HEK293 (cell line): ENCODE measurements at regions not wholly inside any gene's neighbourhood (a gene's known extent, or its start where the extent isn't known, plus 50 kb on each side); places are given as distances from the start of the nearest gene placed in this dataset.
"Not testable (repeated sequence)": the region's sequence is repeated elsewhere in the genome, so short reads cannot be mapped to it uniquely, and the experiment has no call there.

Source experiments
- CTCF ChIA-PET: fragments of 350-600 bp; formaldehyde crosslinking; extraction: SDS; loops from one replicate; lab custom pipeline; 2021; ENCODE audit warnings: antibody characterized with exemption; lab: Yijun Ruan, JAX
- POLR2A ChIA-PET: fragments of 300-600 bp; formaldehyde crosslinking; extraction: SDS; loops from one replicate; lab custom pipeline; 2020; ENCODE audit warnings: antibody characterized with exemption, inconsistent platforms; lab: Yijun Ruan, JAX
- H3K27ac ChIP-seq: fragments of 200-500 bp; sonication (Bioruptor generic); 2 replicates; pipeline ENCODE4 v1.5.1; 2014; ENCODE audit warnings: low read depth, low read length, control low read depth, inconsistent platforms; ENCODE audit errors: extremely low read depth
- H3K36me3 ChIP-seq, 2 experiments: fragments of 200-500 bp in 1 of 2; sonication (Bioruptor generic) in 1 of 2; 1 replicate in 1 of 2; 2 replicates in 1 of 2; pipeline ENCODE4 v1.5.1; 2014 to 2017; ENCODE audit warnings: inconsistent platforms in 2 of 2, low read length in 2 of 2; ENCODE audit not compliant: control insufficient read depth in 2 of 2, insufficient read depth in 1 of 2
- H3K4me1 ChIP-seq: fragments of 200-500 bp; sonication (Bioruptor generic); 2 replicates; pipeline ENCODE4 v1.5.1; 2014; ENCODE audit warnings: mild to moderate bottlenecking, low read length, inconsistent platforms; ENCODE audit not compliant: control insufficient read depth, insufficient read depth
- H3K4me3 ChIP-seq: 2 replicates; pipeline ENCODE4 v1.5.1; 2011; ENCODE audit warnings: low read depth, mild to moderate bottlenecking, control low read depth, low read length, moderate library complexity
- H3K9me3 ChIP-seq: fragments of 200-500 bp; sonication (Bioruptor generic); 2 replicates; pipeline ENCODE4 v1.5.1; 2014; ENCODE audit warnings: low read depth, low read length, inconsistent platforms; ENCODE audit not compliant: control insufficient read depth, insufficient read depth
- BCL6B ChIP-seq: fragments of 450-650 bp; formaldehyde crosslinking; IDR thresholded peaks from 2 replicates; pipeline ENCODE4 v1.5.1; 2017; ENCODE audit warnings: missing biosample characterization, missing genetic modification characterization
- GLI4 ChIP-seq: fragments of 450-650 bp; formaldehyde crosslinking; IDR thresholded peaks from 2 replicates; pipeline ENCODE4 v1.5.1; 2016; ENCODE audit warnings: missing biosample characterization, missing genetic modification characterization
- OSR2 ChIP-seq: fragments of 450-650 bp; formaldehyde crosslinking; IDR thresholded peaks from 2 replicates; pipeline ENCODE4 v1.5.1; 2016; ENCODE audit warnings: missing biosample characterization, missing genetic modification characterization
- OVOL3 ChIP-seq: fragments of 450-650 bp; formaldehyde crosslinking; IDR thresholded peaks from 2 replicates; pipeline ENCODE4 v1.5.1; 2016; ENCODE audit warnings: missing biosample characterization, missing genetic modification characterization
- RBAK ChIP-seq: fragments of 450-650 bp; formaldehyde crosslinking; IDR thresholded peaks from 2 replicates; pipeline ENCODE4 v1.5.1; 2016; ENCODE audit warnings: missing biosample characterization, missing genetic modification characterization
- ZBTB7A ChIP-seq: fragments of 450-650 bp; formaldehyde crosslinking; IDR thresholded peaks from 2 replicates; pipeline ENCODE4 v1.5.1; 2016; ENCODE audit warnings: low read depth, missing biosample characterization, missing genetic modification characterization
- ZBTB8A ChIP-seq: fragments of 450-650 bp; formaldehyde crosslinking; IDR thresholded peaks from 2 replicates; pipeline ENCODE4 v1.5.1; 2016; ENCODE audit warnings: missing biosample characterization, missing genetic modification characterization
- ZFP37 ChIP-seq: fragments of 450-650 bp; formaldehyde crosslinking; IDR thresholded peaks from 2 replicates; pipeline ENCODE4 v1.5.1; 2016; ENCODE audit warnings: missing biosample characterization, missing genetic modification characterization
- ZNF19 ChIP-seq: fragments of 450-650 bp; formaldehyde crosslinking; IDR thresholded peaks from 2 replicates; pipeline ENCODE4; 2016; ENCODE audit warnings: missing biosample characterization, missing genetic modification characterization, low read depth
- ZNF239 ChIP-seq: fragments of 450-650 bp; formaldehyde crosslinking; IDR thresholded peaks from 2 replicates; pipeline ENCODE4 v1.5.1; 2016; ENCODE audit warnings: missing biosample characterization, missing genetic modification characterization
- ZNF391 ChIP-seq: fragments of 450-650 bp; formaldehyde crosslinking; IDR thresholded peaks from 2 replicates; pipeline ENCODE4 v1.5.1; 2016; ENCODE audit warnings: low read depth, missing biosample characterization, missing genetic modification characterization, borderline replicate concordance
- ZNF513 ChIP-seq: fragments of 450-650 bp; IDR thresholded peaks from 2 replicates; pipeline ENCODE4 v1.5.1; 2018; ENCODE audit warnings: missing biosample characterization, missing genetic modification characterization
- ZNF548 ChIP-seq: fragments of 450-650 bp; formaldehyde crosslinking; IDR thresholded peaks from 2 replicates; pipeline ENCODE4 v1.5.1; 2016; ENCODE audit warnings: missing biosample characterization, missing genetic modification characterization
- ZNF549 ChIP-seq: fragments of 450-650 bp; IDR thresholded peaks from 2 replicates; pipeline ENCODE4 v1.5.1; 2018; ENCODE audit warnings: missing biosample characterization, missing genetic modification characterization, mild to moderate bottlenecking, inconsistent platforms, moderate library complexity
- ZNF560 ChIP-seq: fragments of 450-650 bp; formaldehyde crosslinking; IDR thresholded peaks from 2 replicates; pipeline ENCODE4 v1.5.1; 2017; ENCODE audit warnings: missing biosample characterization, missing genetic modification characterization, borderline replicate concordance
- ZNF707 ChIP-seq: fragments of 450-650 bp; formaldehyde crosslinking; IDR thresholded peaks from 2 replicates; pipeline ENCODE4 v1.5.1; 2016; ENCODE audit warnings: missing biosample characterization, missing genetic modification characterization
- ZNF837 ChIP-seq: fragments of 450-650 bp; formaldehyde crosslinking; IDR thresholded peaks from 2 replicates; pipeline ENCODE4 v1.5.1; 2016; ENCODE audit warnings: missing biosample characterization, missing genetic modification characterization
- ZNF843 ChIP-seq: fragments of 450-650 bp; formaldehyde crosslinking; IDR thresholded peaks from 2 replicates; pipeline ENCODE4 v1.5.1; 2016; ENCODE audit warnings: missing biosample characterization, missing genetic modification characterization
- ZSCAN16 ChIP-seq: fragments of 450-650 bp; formaldehyde crosslinking; IDR thresholded peaks from 2 replicates; pipeline ENCODE4 v1.5.1; 2016; ENCODE audit warnings: missing biosample characterization, missing genetic modification characterization
- TF ChIP-seq, protein P1 (sequence below): fragments of 450-650 bp; formaldehyde crosslinking; IDR thresholded peaks from 2 replicates; pipeline ENCODE4 v1.5.1; 2017; ENCODE audit warnings: missing biosample characterization, missing genetic modification characterization
- TF ChIP-seq, protein P2 (sequence below): fragments of 450-650 bp; formaldehyde crosslinking; conservative IDR thresholded peaks from 2 replicates; pipeline ENCODE4 v1.5.1; 2016; ENCODE audit warnings: low read depth, missing biosample characterization, missing genetic modification characterization

DNA sequence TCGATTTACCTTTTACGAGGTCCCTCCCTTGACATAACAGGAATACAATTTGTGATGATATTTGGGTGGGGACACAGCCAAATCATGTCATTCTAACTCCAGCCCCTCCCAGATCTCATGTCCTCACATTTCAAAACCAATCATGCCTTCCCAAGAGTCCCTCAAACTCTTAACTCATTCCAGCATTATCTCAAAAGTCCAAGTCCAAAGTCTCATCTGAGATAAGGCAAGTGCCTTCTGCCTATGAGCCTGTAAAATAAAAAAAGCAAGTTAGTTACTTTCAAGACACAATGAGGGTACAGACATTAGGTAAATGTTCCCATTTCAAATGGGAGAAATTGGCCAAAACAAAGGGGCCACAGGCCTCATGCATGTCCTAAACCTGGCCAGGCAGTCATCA is 381.1 kb downstream of the PIK3C3 start:
- H3K4me1 ChIP-seq, result no peaks in the 10 kb centered on the region
- ChIA-PET POLR2A (no interaction called here), CTCF (interaction anchor here (1.3 kb wide), 1 partner anchor 222 kb away, joined by 3 read pairs; no protein-coding TSS in a partner anchor)
- H3K36me3 ChIP-seq, result no peaks in the 10 kb centered on the region
- H3K4me3 ChIP-seq, result no peak overlapping the region
- H3K27ac ChIP-seq, result no peak overlapping the region
- TF ChIP-seq ZNF707 (tag by site-specific recombination) (no peak), ZNF837 (tag by site-specific recombination) (no peak), ZNF560 (tag by site-specific recombination) (no peak), ZSCAN16 (tag by site-specific recombination) (no peak), BCL6B (tag by site-specific recombination) (no peak), ZNF843 (no peak), ZNF513 (no peak), ZFP37 (tag by site-specific recombination) (no peak), GLI4 (no peak)
- TF ChIP-seq, protein P1, sequence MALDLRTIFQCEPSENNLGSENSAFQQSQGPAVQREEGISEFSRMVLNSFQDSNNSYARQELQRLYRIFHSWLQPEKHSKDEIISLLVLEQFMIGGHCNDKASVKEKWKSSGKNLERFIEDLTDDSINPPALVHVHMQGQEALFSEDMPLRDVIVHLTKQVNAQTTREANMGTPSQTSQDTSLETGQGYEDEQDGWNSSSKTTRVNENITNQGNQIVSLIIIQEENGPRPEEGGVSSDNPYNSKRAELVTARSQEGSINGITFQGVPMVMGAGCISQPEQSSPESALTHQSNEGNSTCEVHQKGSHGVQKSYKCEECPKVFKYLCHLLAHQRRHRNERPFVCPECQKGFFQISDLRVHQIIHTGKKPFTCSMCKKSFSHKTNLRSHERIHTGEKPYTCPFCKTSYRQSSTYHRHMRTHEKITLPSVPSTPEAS (tag by site-specific recombination), result no peak
- TF ChIP-seq, protein P2, sequence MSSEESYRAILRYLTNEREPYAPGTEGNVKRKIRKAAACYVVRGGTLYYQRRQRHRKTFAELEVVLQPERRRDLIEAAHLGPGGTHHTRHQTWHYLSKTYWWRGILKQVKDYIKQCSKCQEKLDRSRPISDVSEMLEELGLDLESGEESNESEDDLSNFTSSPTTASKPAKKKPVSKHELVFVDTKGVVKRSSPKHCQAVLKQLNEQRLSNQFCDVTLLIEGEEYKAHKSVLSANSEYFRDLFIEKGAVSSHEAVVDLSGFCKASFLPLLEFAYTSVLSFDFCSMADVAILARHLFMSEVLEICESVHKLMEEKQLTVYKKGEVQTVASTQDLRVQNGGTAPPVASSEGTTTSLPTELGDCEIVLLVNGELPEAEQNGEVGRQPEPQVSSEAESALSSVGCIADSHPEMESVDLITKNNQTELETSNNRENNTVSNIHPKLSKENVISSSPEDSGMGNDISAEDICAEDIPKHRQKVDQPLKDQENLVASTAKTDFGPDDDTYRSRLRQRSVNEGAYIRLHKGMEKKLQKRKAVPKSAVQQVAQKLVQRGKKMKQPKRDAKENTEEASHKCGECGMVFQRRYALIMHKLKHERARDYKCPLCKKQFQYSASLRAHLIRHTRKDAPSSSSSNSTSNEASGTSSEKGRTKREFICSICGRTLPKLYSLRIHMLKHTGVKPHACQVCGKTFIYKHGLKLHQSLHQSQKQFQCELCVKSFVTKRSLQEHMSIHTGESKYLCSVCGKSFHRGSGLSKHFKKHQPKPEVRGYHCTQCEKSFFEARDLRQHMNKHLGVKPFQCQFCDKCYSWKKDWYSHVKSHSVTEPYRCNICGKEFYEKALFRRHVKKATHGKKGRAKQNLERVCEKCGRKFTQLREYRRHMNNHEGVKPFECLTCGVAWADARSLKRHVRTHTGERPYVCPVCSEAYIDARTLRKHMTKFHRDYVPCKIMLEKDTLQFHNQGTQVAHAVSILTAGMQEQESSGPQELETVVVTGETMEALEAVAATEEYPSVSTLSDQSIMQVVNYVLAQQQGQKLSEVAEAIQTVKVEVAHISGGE, result no peak
- H3K9me3 ChIP-seq, result no peaks in the 10 kb centered on the region

DNA sequence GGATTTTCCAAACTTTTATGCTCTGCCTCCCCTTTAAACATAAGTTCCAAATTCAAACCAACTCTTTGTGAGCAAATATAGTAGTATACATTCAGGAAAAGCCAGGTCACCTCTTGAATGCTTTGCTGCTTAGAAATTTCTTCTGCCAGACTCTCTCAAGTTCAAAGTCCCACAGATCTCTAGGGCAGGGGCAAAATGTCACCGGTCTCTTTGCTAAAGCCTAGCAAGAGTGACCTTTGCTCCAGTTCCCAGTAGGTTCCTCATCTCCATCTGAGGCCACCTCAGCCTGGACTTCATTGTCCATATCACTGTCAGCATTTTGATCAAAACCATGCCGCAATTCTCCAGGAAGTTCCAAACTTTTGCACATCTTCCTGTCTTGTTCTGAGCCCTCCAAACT is 382.3 kb downstream of the PIK3C3 start:
- H3K36me3 ChIP-seq, CTCF ChIA-PET, H3K27ac ChIP-seq, H3K4me3 ChIP-seq, H3K9me3 ChIP-seq, POLR2A ChIA-PET, H3K4me1 ChIP-seq: not testable (repeated sequence)

DNA sequence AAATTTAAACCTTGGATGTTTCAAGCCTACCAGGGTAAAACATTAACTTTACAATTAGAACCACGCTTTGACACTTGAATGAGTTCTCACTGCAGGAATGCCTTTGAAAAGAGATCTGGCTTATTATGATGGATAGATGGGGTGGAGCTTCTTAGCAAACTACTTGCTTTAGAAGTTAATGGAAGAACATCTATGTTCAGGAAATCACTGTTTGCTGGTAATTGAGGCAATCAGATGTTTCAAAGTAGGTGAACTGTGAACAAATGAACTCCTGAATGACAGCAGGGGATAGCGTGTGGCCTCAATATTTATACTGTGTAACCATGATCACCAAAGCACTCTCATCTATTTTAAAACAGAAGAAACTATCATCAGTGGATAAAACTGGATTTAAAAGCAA is 383.6 kb downstream of the PIK3C3 start:
- Histone ChIP-seq H3K4me3 (no peak overlapping the region), H3K36me3 (no peaks in the 10 kb centered on the region)

More for the DNA sequence above, 383.6 kb downstream of the PIK3C3 start:
- H3K27ac ChIP-seq, result no peak overlapping the region
- no peaks in the 10 kb centered on the region for H3K4me1 ChIP-seq
- ChIA-PET POLR2A (no interaction called here), CTCF (interaction anchor here (0.6 kb wide), 1 partner anchor 285 kb away, joined by 3 read pairs; no protein-coding TSS in a partner anchor)
- H3K9me3 ChIP-seq, result no peaks in the 10 kb centered on the region
- no peak for TF ChIP-seq OVOL3 (tag by site-specific recombination)
- TF ChIP-seq ZNF239 (tag by site-specific recombination), result no peak
- TF ChIP-seq OSR2 (tag by site-specific recombination), result no peak
- no peak for TF ChIP-seq RBAK (tag by site-specific recombination)
- TF ChIP-seq ZBTB8A, result no peak
- no peak for TF ChIP-seq ZNF549
- no peak for TF ChIP-seq ZNF548 (tag by site-specific recombination)
- TF ChIP-seq ZNF19 (tag by site-specific recombination), result no peak
- no peak for TF ChIP-seq ZBTB7A (tag by site-specific recombination)
- TF ChIP-seq ZNF391 (tag by site-specific recombination), result no peak
